Thyroid gland (tissue), 4 donors: ENCODE measurements at regions not wholly inside any gene's neighbourhood (a gene's known extent, or its start where the extent isn't known, plus 50 kb on each side); places are given as distances from the start of the nearest gene placed in this dataset.

Experiments used
- DNase-seq, 2 donors: peaks; one replicate each; pipeline ENCODE4 v3.0.0-alpha.2; 2019
- H3K27ac ChIP-seq, 3 donors: fragments of 200-600 bp; sonication (generic); 1 replicate in 2 of 3; 2 replicates in 1 of 3; pipeline ENCODE4 v1.5.1; 2016 to 2019; ENCODE audit warnings: mild to moderate bottlenecking in 1 of 3, moderate library complexity in 1 of 3
- H3K27me3 ChIP-seq: fragments of 200-600 bp; sonication (generic); one replicate; pipeline ENCODE4 v1.5.1; 2019
- H3K36me3 ChIP-seq, 2 donors: fragments of 200-600 bp; sonication (generic); one replicate each; pipeline ENCODE4 v1.5.1; 2016 to 2019
- H3K4me1 ChIP-seq, 2 donors: fragments of 200-600 bp; sonication (generic); one replicate each; pipeline ENCODE4 v1.5.1; 2017 to 2019
- H3K4me3 ChIP-seq, 3 donors: fragments of 200-600 bp; sonication (generic); replicated peaks in 1 of 3; 1 replicate in 2 of 3; 2 replicates in 1 of 3; pipeline ENCODE4 v1.5.1; 2016; ENCODE audit warnings: mild to moderate bottlenecking in 1 of 3
- H3K9me3 ChIP-seq: fragments of 200-600 bp; sonication (generic); one replicate; pipeline ENCODE4 v1.5.1; 2017
- CTCF ChIP-seq, 6 experiments: fragments of 200-600 bp in 3 of 6; fragments of 450-650 bp in 3 of 6; sonication (generic) in 3 of 6; IDR thresholded peaks; one replicate each; pipeline ENCODE4 v1.5.1; 2016 to 2019; ENCODE audit warnings: antibody characterized with exemption in 6 of 6, mild to moderate bottlenecking in 2 of 6, inconsistent platforms in 1 of 6, moderate library complexity in 1 of 6
- POLR2A ChIP-seq, 2 donors: fragments of 450-650 bp; IDR thresholded peaks; one replicate each; pipeline ENCODE4 v1.6.1; 2017; ENCODE audit warnings: antibody characterized with exemption in 2 of 2, mild to moderate bottlenecking in 2 of 2, moderate library complexity in 1 of 2
- WGBS, 2 donors: methylation state at CpG; one replicate each; pipeline ENCODE4 v1.1.5; 2017; 5-methylcytosine and 5-hydroxymethylcytosine counted together
- intact Hi-C: fragments of 100-400 bp; cut with DNase I; formaldehyde crosslinking; loops from one replicate; pipeline ENCODE4 v1.15.1; 2023

GRCh38 chr5:96610747-96611146 is 51.4 kb upstream of the CAST start:
- Histone ChIP-seq H3K4me3 (no peak overlapping the region), H3K36me3 (no peaks in the 10 kb centered on the region), H3K27ac (no peak overlapping the region), H3K4me1 (peaks cover 0 to 2% of the 10 kb centered on the region in 2 donors), H3K27me3 (no peaks in the 10 kb centered on the region), H3K9me3 (no peaks in the 10 kb centered on the region)
- intact Hi-C loops = loop anchor here (10.0 kb wide), 2 partner anchors 84 to 114 kb away; no protein-coding TSS in a partner anchor
- TF ChIP-seq CTCF (IDR thresholded peaks at IDR 0.05) (no peak), POLR2A (IDR thresholded peaks at IDR 0.05) (no peak)
- WGBS, 2 donors = 87 to 88% methylated on average over 4 of the region's 4 CpGs
- DNase-seq = no peak

GRCh38 chr5:96611946-96612345 is 50.2 kb upstream of the CAST start:
- Histone ChIP-seq H3K27ac (no peak overlapping the region), H3K27me3 (no peaks in the 10 kb centered on the region), H3K4me3 (no peak overlapping the region), H3K36me3 (no peaks in the 10 kb centered on the region), H3K9me3 (no peaks in the 10 kb centered on the region), H3K4me1 (peaks cover 0 to 2% of the 10 kb centered on the region in 2 donors)
- DNase-seq = no peak
- no peak for TF ChIP-seq POLR2A (IDR thresholded peaks at IDR 0.05)
- no peak for TF ChIP-seq CTCF (IDR thresholded peaks at IDR 0.05)
- WGBS, 2 donors = 31 to 72% methylated on average over 2 of the region's 2 CpGs
- intact Hi-C loops = loop anchor here (10.0 kb wide), 2 partner anchors 83 to 113 kb away; no protein-coding TSS in a partner anchor
